ENCODE measurements at regions not wholly inside any gene's neighbourhood (a gene's known extent, or its start where the extent isn't known, plus 50 kb on each side); places are given as distances from the start of the nearest gene placed in this dataset.

GRCh38 chr18:11368020-11368419 is 218.7 kb upstream of the PIEZO2 start:
- no peak overlapping the region for H3K4me3 ChIP-seq (ENCODE audit: low read depth in 2 of 2, low read length in 1 of 2)
- no peaks in the 10 kb centered on the region for H3K27me3 ChIP-seq (ENCODE audit: insufficient read depth)
- H3F3A ChIP-seq (replicated peaks; ENCODE audit: insufficient read depth), result no peaks in the 10 kb centered on the region
- TF ChIP-seq FOXJ3 (CRISPR knock-in tag; IDR thresholded peaks at IDR 0.05), result no peak
- CTCF ChIA-PET, result no interaction called here
- no peaks in the 10 kb centered on the region for H3K9me2 ChIP-seq
- no peaks in the 10 kb centered on the region for H3K4me1 ChIP-seq (ENCODE audit: control insufficient read depth in 1 of 2, insufficient read depth in 2 of 2, low read depth in 1 of 2, low read length in 1 of 2)
- no peak overlapping the region for H3K9ac ChIP-seq
- H4K20me1 ChIP-seq (ENCODE audit: insufficient read depth), result no peaks in the 10 kb centered on the region
- no peak for DNase-seq
- 62% methylated on average over 4 of the region's 4 CpGs for WGBS (ENCODE audit: low lambda C conversion rate)
- no peaks in the 10 kb centered on the region for H3K79me2 ChIP-seq (ENCODE audit: insufficient read depth)
- no peak overlapping the region for H3K4me2 ChIP-seq
- POLR2A ChIA-PET, result no interaction called here
- no peak overlapping the region for H2AFZ ChIP-seq (ENCODE audit: low read depth)
- no peak overlapping the region for H3K27ac ChIP-seq (ENCODE audit: low read depth in 2 of 2, low read length in 1 of 2)
- no peaks in the 10 kb centered on the region for H3K36me3 ChIP-seq (replicated peaks in 1 of 2; ENCODE audit: control insufficient read depth in 1 of 2, insufficient read depth in 2 of 2, low read length in 1 of 2)
- H3K9me3 ChIP-seq, result no peaks in the 10 kb centered on the region

- Histone ChIP-seq H3K4me2 (no peak overlapping the region), H3K9ac (no peak overlapping the region), H3K4me3 (ENCODE audit: low read depth in 2 of 2, low read length in 1 of 2) (no peak overlapping the region), H3K27me3 (ENCODE audit: insufficient read depth) (no peaks in the 10 kb centered on the region), H3F3A (replicated peaks; ENCODE audit: insufficient read depth) (no peaks in the 10 kb centered on the region), H4K20me1 (ENCODE audit: insufficient read depth) (no peaks in the 10 kb centered on the region), H3K4me1 (ENCODE audit: control insufficient read depth in 1 of 2, insufficient read depth in 2 of 2, low read depth in 1 of 2, low read length in 1 of 2) (no peaks in the 10 kb centered on the region), H3K36me3 (replicated peaks in 1 of 2; ENCODE audit: control insufficient read depth in 1 of 2, insufficient read depth in 2 of 2, low read length in 1 of 2) (no peaks in the 10 kb centered on the region), H3K9me2 (no peaks in the 10 kb centered on the region), H2AFZ (ENCODE audit: low read depth) (no peak overlapping the region), H3K9me3 (no peaks in the 10 kb centered on the region), H3K27ac (ENCODE audit: low read depth in 2 of 2, low read length in 1 of 2) (peak overlapping the region in 1 of 2 experiments; percentile 50; a peak in 2 of 4 replicates), H3K79me2 (ENCODE audit: insufficient read depth) (no peaks in the 10 kb centered on the region)
- no peak for TF ChIP-seq USF2 (IDR thresholded peaks at IDR 0.05; ENCODE audit: borderline replicate concordance, low read depth, low read length)
- TF ChIP-seq USF1 (IDR thresholded peaks at IDR 0.05; ENCODE audit: borderline replicate concordance, low read depth), result no peak
- TF ChIP-seq NRF1 (IDR thresholded peaks at IDR 0.05; ENCODE audit: low read depth, low read length), result no peak
- no peak for TF ChIP-seq POLR2AphosphoS5 (IDR thresholded peaks at IDR 0.05; ENCODE audit: low read depth, low read length)
- no peak for TF ChIP-seq PBX3 (IDR thresholded peaks at IDR 0.05)
- no peak for TF ChIP-seq MXI1 (IDR thresholded peaks at IDR 0.05; ENCODE audit: low read depth, low read length)
- no peak for TF ChIP-seq TCF12 (IDR thresholded peaks at IDR 0.05)
- no peak for TF ChIP-seq IRF3 (IDR thresholded peaks at IDR 0.05; ENCODE audit: low read depth, low read length)
- no peak for TF ChIP-seq SMC3 (IDR thresholded peaks at IDR 0.05; ENCODE audit: low read depth, low read length)
- no peak for TF ChIP-seq CHD2 (IDR thresholded peaks at IDR 0.05; ENCODE audit: low read length, partially characterized antibody)
- TF ChIP-seq EP300 (IDR thresholded peaks at IDR 0.05; ENCODE audit: borderline replicate concordance in 1 of 2, low read depth in 1 of 2, low read length in 1 of 2), result no peak
- no peak for TF ChIP-seq NFIC (IDR thresholded peaks at IDR 0.05; ENCODE audit: borderline replicate concordance)
- no peak for TF ChIP-seq RXRA (IDR thresholded peaks at IDR 0.05; ENCODE audit: borderline replicate concordance, low read depth)
- TF ChIP-seq GABPA (IDR thresholded peaks at IDR 0.05; ENCODE audit: low read depth), result no peak
- TF ChIP-seq EZH2phosphoT487 (IDR thresholded peaks at IDR 0.05; ENCODE audit: borderline replicate concordance, low read depth), result no peak
- TF ChIP-seq RCOR1 (IDR thresholded peaks at IDR 0.05; ENCODE audit: low read length), result no peak
- no peak for TF ChIP-seq SIN3A (IDR thresholded peaks at IDR 0.05; ENCODE audit: borderline replicate concordance, low read depth, low read length)
- TF ChIP-seq MAX (IDR thresholded peaks at IDR 0.05; ENCODE audit: low read depth), result no peak
- no peak for TF ChIP-seq MEF2A (IDR thresholded peaks at IDR 0.05; ENCODE audit: borderline replicate concordance, low read depth)
- ChIA-PET POLR2A (no interaction called here), CTCF (no interaction called here)
- no peak for DNase-seq
Measured at GRCh38 chr18:11367351-11367750, 218.0 kb upstream of the PIEZO2 start.
